Uterus (tissue), 2 donors: ENCODE measurements at regions not wholly inside any gene's neighbourhood (a gene's known extent, or its start where the extent isn't known, plus 50 kb on each side); places are given as distances from the start of the nearest gene placed in this dataset.

Source experiments
- CTCF ChIP-seq, 4 experiments: fragments of 200-600 bp in 2 of 4; fragments of 450-650 bp in 2 of 4; sonication (generic) in 2 of 4; IDR thresholded peaks; one replicate each; pipeline ENCODE4 v1.5.1; 2016 to 2019; ENCODE audit warnings: antibody characterized with exemption in 4 of 4, mild to moderate bottlenecking in 2 of 4, moderate library complexity in 1 of 4
- POLR2A ChIP-seq, 2 donors: fragments of 450-650 bp; IDR thresholded peaks; one replicate each; pipeline ENCODE4 v1.6.1; 2016; ENCODE audit warnings: antibody characterized with exemption in 2 of 2, mild to moderate bottlenecking in 1 of 2, moderate library complexity in 1 of 2

DNA sequence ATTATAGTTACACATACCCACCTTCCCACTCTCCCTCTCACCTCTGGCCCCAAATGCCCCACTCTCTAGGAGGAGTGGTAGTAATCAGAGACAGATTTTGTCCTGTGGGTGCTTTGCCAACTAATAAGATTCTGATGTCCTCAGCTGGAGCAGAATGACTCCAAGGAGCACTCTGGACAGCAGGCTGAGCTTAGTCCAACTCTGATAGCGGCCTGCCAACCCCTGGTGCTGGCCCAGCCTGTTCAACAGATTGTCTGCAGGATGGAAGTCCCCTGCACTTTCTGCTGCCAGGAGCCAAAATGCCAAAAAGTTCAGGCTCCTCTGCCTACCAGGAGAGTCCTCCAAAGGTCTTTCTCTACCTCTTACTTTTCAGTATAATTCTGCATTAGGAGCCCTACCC, 160.5 kb upstream of the UMPS start:
- no peak for TF ChIP-seq CTCF (IDR thresholded peaks at IDR 0.05)
- no peak for TF ChIP-seq POLR2A (IDR thresholded peaks at IDR 0.05)
